Activated B cell treated with CpG ODN at 0.5 μM for 24 hours (primary cell): ENCODE measurements at regions not wholly inside any gene's neighbourhood (a gene's known extent, or its start where the extent isn't known, plus 50 kb on each side); places are given as distances from the start of the nearest gene placed in this dataset.
"Not testable (repeated sequence)": the region's sequence is repeated elsewhere in the genome, so short reads cannot be mapped to it uniquely, and the experiment has no call there.

Experiments used
- ATAC-seq: fragments of 200-7000 bp; cut with Tn5 transposase; one replicate; pipeline ENCODE4 v1.10.0; 2021; ENCODE audit warnings: low read depth, mild to moderate bottlenecking, moderate library complexity
- CTCF ChIA-PET: fragments of 350-600 bp; sonication (Branson Sonifier 250); formaldehyde crosslinking; loops from one replicate; lab custom pipeline; 2021; ENCODE audit warnings: antibody characterized with exemption; lab: Charles Lee
- POLR2A ChIA-PET: fragments of 350-600 bp; sonication (Branson Sonifier 250); formaldehyde crosslinking; loops from one replicate; lab custom pipeline; 2021; ENCODE audit warnings: antibody characterized with exemption; lab: Charles Lee
- DNase-seq: peaks from one replicate; pipeline ENCODE4 v3.0.0; 2022
- H3K27ac Mint-ChIP-seq: one replicate; pipeline ENCODE4 v1.8.0; 2020; ENCODE audit warnings: mixed read lengths
- H3K27me3 Mint-ChIP-seq: one replicate; pipeline ENCODE4 v1.8.0; 2021; ENCODE audit warnings: mixed read lengths
- H3K36me3 Mint-ChIP-seq: one replicate; pipeline ENCODE4 v1.8.0; 2021; ENCODE audit warnings: low read depth, mixed read lengths
- H3K4me1 Mint-ChIP-seq: one replicate; pipeline ENCODE4 v1.8.0; 2021; ENCODE audit warnings: mixed read lengths
- H3K4me3 Mint-ChIP-seq: one replicate; pipeline ENCODE4 v1.8.0; 2020; ENCODE audit warnings: mild to moderate bottlenecking, mixed read lengths
- H3K9me3 Mint-ChIP-seq: one replicate; pipeline ENCODE4 v1.8.0; 2020; ENCODE audit warnings: mixed read lengths
- CTCF ChIP-seq: fragments of 200-600 bp; IDR thresholded peaks from one replicate; pipeline ENCODE4 v1.8.0; 2022; ENCODE audit warnings: antibody characterized with exemption, mild to moderate bottlenecking
- intact Hi-C: fragments of 100-400 bp; cut with micrococcal nuclease; formaldehyde crosslinking; loops from one replicate; pipeline ENCODE4 v1.15.1; 2024

GRCh38 chr3:20822251-20822650, 636.2 kb upstream of the SGO1 start:
- H3K36me3 Mint-ChIP-seq, result no peaks in the 10 kb centered on the region
- peaks cover 17% of the 10 kb centered on the region for H3K9me3 Mint-ChIP-seq
- H3K27ac Mint-ChIP-seq, result no peak overlapping the region
- CTCF ChIA-PET, result no interaction called here
- intact Hi-C loops, result no loop called here
- no peaks in the 10 kb centered on the region for H3K27me3 Mint-ChIP-seq
- DNase-seq (no peak), ATAC-seq (no peak)
- H3K4me3 Mint-ChIP-seq, result no peak overlapping the region
- H3K4me1 Mint-ChIP-seq, result no peaks in the 10 kb centered on the region
- no peak for TF ChIP-seq CTCF
- POLR2A ChIA-PET, result no interaction called here

- DNase-seq, CTCF ChIA-PET, H3K4me3 Mint-ChIP-seq, H3K4me1 Mint-ChIP-seq, H3K27me3 Mint-ChIP-seq, H3K36me3 Mint-ChIP-seq, H3K27ac Mint-ChIP-seq, intact Hi-C loops, POLR2A ChIA-PET, ATAC-seq: not testable (repeated sequence)
- H3K9me3 Mint-ChIP-seq, result peaks cover 17% of the 10 kb centered on the region
Observed at GRCh38 chr3:20820872-20821271, 634.9 kb upstream of the SGO1 start.

GRCh38 chr3:20811631-20812030, 625.6 kb upstream of the SGO1 start:
- Mint-ChIP-seq H3K4me1 (no peaks in the 10 kb centered on the region), H3K27me3 (no peaks in the 10 kb centered on the region), H3K27ac (no peak overlapping the region), H3K36me3 (no peaks in the 10 kb centered on the region), H3K9me3 (peaks cover 8% of the 10 kb centered on the region), H3K4me3 (no peak overlapping the region)
- DNase-seq, result no peak
- CTCF ChIA-PET, result no interaction called here
- TF ChIP-seq CTCF, result no peak
- no peak for ATAC-seq
- intact Hi-C loops, result no loop called here
- POLR2A ChIA-PET, result no interaction called here

- no peaks in the 10 kb centered on the region for H3K36me3 Mint-ChIP-seq
- H3K27me3 Mint-ChIP-seq, result no peaks in the 10 kb centered on the region
- POLR2A ChIA-PET, result no interaction called here
- CTCF ChIA-PET, result no interaction called here
- no peak for TF ChIP-seq CTCF
- no peak for DNase-seq
- intact Hi-C loops, result no loop called here
- no peak overlapping the region for H3K4me3 Mint-ChIP-seq
- H3K4me1 Mint-ChIP-seq, result no peaks in the 10 kb centered on the region
- peaks cover 11% of the 10 kb centered on the region for H3K9me3 Mint-ChIP-seq
- H3K27ac Mint-ChIP-seq, result no peak overlapping the region
- ATAC-seq, result no peak
Observed at GRCh38 chr3:20811006-20811405, 625.0 kb upstream of the SGO1 start.

GRCh38 chr3:20810555-20810954, 624.5 kb upstream of the SGO1 start:
- H3K27ac Mint-ChIP-seq, result no peak overlapping the region
- no peak for ATAC-seq
- no peaks in the 10 kb centered on the region for H3K36me3 Mint-ChIP-seq
- H3K4me1 Mint-ChIP-seq, result no peaks in the 10 kb centered on the region
- intact Hi-C loops, result no loop called here
- ChIA-PET CTCF (no interaction called here), POLR2A (no interaction called here)
- H3K27me3 Mint-ChIP-seq, result no peaks in the 10 kb centered on the region
- H3K9me3 Mint-ChIP-seq, result peaks cover 11% of the 10 kb centered on the region
- H3K4me3 Mint-ChIP-seq, result no peak overlapping the region
- no peak for DNase-seq
- no peak for TF ChIP-seq CTCF

GRCh38 chr3:20809356-20809755, 623.4 kb upstream of the SGO1 start:
- Mint-ChIP-seq H3K27ac (no peak overlapping the region), H3K36me3 (no peaks in the 10 kb centered on the region), H3K4me3 (no peak overlapping the region), H3K9me3 (peaks cover 11% of the 10 kb centered on the region), H3K4me1 (no peaks in the 10 kb centered on the region), H3K27me3 (no peaks in the 10 kb centered on the region)
- ChIA-PET POLR2A (no interaction called here), CTCF (no interaction called here)
- ATAC-seq (no peak), DNase-seq (no peak)
- no peak for TF ChIP-seq CTCF
- intact Hi-C loops, result no loop called here
